ENCODE measurements at regions not wholly inside any gene's neighbourhood (a gene's known extent, or its start where the extent isn't known, plus 50 kb on each side); places are given as distances from the start of the nearest gene placed in this dataset.

- DNase-seq (ENCODE audit: low read depth in 2 of 2), result no peak
Measured at GRCh38 chr4:18961879-18962278, 940.3 kb upstream of the LCORL start.

GRCh38 chr4:18961266-18961665 is 939.7 kb upstream of the LCORL start:
- no peak for DNase-seq (ENCODE audit: low read depth in 2 of 2)

GRCh38 chr4:18957716-18958115 is 936.2 kb upstream of the LCORL start:
- no peak for DNase-seq (ENCODE audit: low read depth in 2 of 2)

- no peak for DNase-seq (ENCODE audit: low read depth in 2 of 2)
Measured at GRCh38 chr4:18954538-18954937, 933.0 kb upstream of the LCORL start.

GRCh38 chr4:18953613-18954012 is 932.1 kb upstream of the LCORL start:
- DNase-seq (ENCODE audit: low read depth in 2 of 2), result no peak

- DNase-seq (ENCODE audit: low read depth in 2 of 2), result no peak
Measured at GRCh38 chr4:18945464-18945863, 923.9 kb upstream of the LCORL start.

- DNase-seq (ENCODE audit: low read depth in 2 of 2), result no peak
Measured at GRCh38 chr4:18942874-18943273, 921.3 kb upstream of the LCORL start.

- no peak for DNase-seq (ENCODE audit: low read depth in 2 of 2)
Measured at GRCh38 chr4:18938343-18939099, 917.0 kb upstream of the LCORL start.

GRCh38 chr4:18937746-18938145 is 916.2 kb upstream of the LCORL start:
- no peak for DNase-seq (ENCODE audit: low read depth in 2 of 2)

- DNase-seq (ENCODE audit: low read depth in 2 of 2), result no peak
Measured at GRCh38 chr4:18937080-18937479, 915.5 kb upstream of the LCORL start.

- no peak for DNase-seq (ENCODE audit: low read depth in 2 of 2)
Measured at GRCh38 chr4:18935659-18936345, 914.2 kb upstream of the LCORL start.

GRCh38 chr4:18934197-18934596 is 912.6 kb upstream of the LCORL start:
- DNase-seq (ENCODE audit: low read depth in 2 of 2), result no peak

- DNase-seq (ENCODE audit: low read depth in 2 of 2), result no peak
Measured at GRCh38 chr4:18932730-18933339, 911.3 kb upstream of the LCORL start.

- DNase-seq (ENCODE audit: low read depth in 2 of 2), result no peak
Measured at GRCh38 chr4:18931643-18932377, 910.3 kb upstream of the LCORL start.

- no peak for DNase-seq (ENCODE audit: low read depth in 2 of 2)
Measured at GRCh38 chr4:18930487-18930886, 908.9 kb upstream of the LCORL start.

- DNase-seq (ENCODE audit: low read depth in 2 of 2), result no peak
Measured at GRCh38 chr4:18923496-18924161, 902.1 kb upstream of the LCORL start.

GRCh38 chr4:18917689-18918088 is 896.1 kb upstream of the LCORL start:
- no peak for DNase-seq (ENCODE audit: low read depth in 2 of 2)

GRCh38 chr4:18914182-18914581 is 892.6 kb upstream of the LCORL start:
- DNase-seq (ENCODE audit: low read depth in 2 of 2), result no peak

GRCh38 chr4:18894928-18895327 is 873.4 kb upstream of the LCORL start:
- no peak for DNase-seq (ENCODE audit: low read depth in 2 of 2)

GRCh38 chr4:18882468-18882867 is 860.9 kb upstream of the LCORL start:
- no peak for DNase-seq (ENCODE audit: low read depth in 2 of 2)

- no peak for DNase-seq (ENCODE audit: low read depth in 2 of 2)
Measured at GRCh38 chr4:18881556-18881955, 860.0 kb upstream of the LCORL start.

GRCh38 chr4:18880871-18881270 is 859.3 kb upstream of the LCORL start:
- DNase-seq (ENCODE audit: low read depth in 2 of 2), result no peak

Measured in stimulated activated CD4-positive, alpha-beta T cell treated with anti-CD3 and anti-CD28 coated beads, Interleukin-4, amount 100 ng/mL, for 48 hours (primary cell).